ENCODE measurements at regions not wholly inside any gene's neighbourhood (a gene's known extent, or its start where the extent isn't known, plus 50 kb on each side); places are given as distances from the start of the nearest gene placed in this dataset.

GRCh38 chr19:30266687-30267086, 105.5 kb upstream of the ZNF536 start:
- TF ChIP-seq, protein P1, sequence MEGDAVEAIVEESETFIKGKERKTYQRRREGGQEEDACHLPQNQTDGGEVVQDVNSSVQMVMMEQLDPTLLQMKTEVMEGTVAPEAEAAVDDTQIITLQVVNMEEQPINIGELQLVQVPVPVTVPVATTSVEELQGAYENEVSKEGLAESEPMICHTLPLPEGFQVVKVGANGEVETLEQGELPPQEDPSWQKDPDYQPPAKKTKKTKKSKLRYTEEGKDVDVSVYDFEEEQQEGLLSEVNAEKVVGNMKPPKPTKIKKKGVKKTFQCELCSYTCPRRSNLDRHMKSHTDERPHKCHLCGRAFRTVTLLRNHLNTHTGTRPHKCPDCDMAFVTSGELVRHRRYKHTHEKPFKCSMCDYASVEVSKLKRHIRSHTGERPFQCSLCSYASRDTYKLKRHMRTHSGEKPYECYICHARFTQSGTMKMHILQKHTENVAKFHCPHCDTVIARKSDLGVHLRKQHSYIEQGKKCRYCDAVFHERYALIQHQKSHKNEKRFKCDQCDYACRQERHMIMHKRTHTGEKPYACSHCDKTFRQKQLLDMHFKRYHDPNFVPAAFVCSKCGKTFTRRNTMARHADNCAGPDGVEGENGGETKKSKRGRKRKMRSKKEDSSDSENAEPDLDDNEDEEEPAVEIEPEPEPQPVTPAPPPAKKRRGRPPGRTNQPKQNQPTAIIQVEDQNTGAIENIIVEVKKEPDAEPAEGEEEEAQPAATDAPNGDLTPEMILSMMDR (conservative IDR thresholded peaks at IDR 0.05) = no peak
- TF ChIP-seq EZH2 (IDR thresholded peaks at IDR 0.05; ENCODE audit: low read depth) = no peak
